IMR-90 (cell line): ENCODE measurements at regions not wholly inside any gene's neighbourhood (a gene's known extent, or its start where the extent isn't known, plus 50 kb on each side); places are given as distances from the start of the nearest gene placed in this dataset.

ENCODE experiments used
- FOS ChIP-seq: fragments of 150-350 bp; IDR thresholded peaks from 2 replicates; pipeline ENCODE4 v1.6.1; 2016; ENCODE audit warnings: low read depth, low read length
- POLR2A ChIP-seq: IDR thresholded peaks from 2 replicates; pipeline ENCODE4 v1.6.1; 2012; ENCODE audit warnings: mild to moderate bottlenecking, low read depth, low read length
- RAD21 ChIP-seq: IDR thresholded peaks from 2 replicates; pipeline ENCODE4 v1.6.1; 2012; ENCODE audit warnings: low read length, improper control_type of control experiment
- SMC3 ChIP-seq: fragments of 150-350 bp; IDR thresholded peaks from 2 replicates; pipeline ENCODE4 v1.6.1; 2016; ENCODE audit warnings: low read depth, mild to moderate bottlenecking, antibody characterized with exemption, low read length, moderate library complexity
- TF ChIP-seq, protein P1 (sequence below): fragments of 150-350 bp; IDR thresholded peaks from 2 replicates; pipeline ENCODE4 v1.6.1; 2016; ENCODE audit warnings: low read depth, mild to moderate bottlenecking, low read length, moderate library complexity, borderline replicate concordance
- TF ChIP-seq, protein P2 (sequence below): conservative IDR thresholded peaks from 2 replicates; pipeline ENCODE4 v1.5.1; 2012; ENCODE audit warnings: mild to moderate bottlenecking, low read depth, low read length, improper control_type of control experiment
- TF ChIP-seq, protein P3 (sequence below): fragments of 150-350 bp; IDR thresholded peaks from 2 replicates; pipeline ENCODE4 v1.6.1; 2017; ENCODE audit warnings: mild to moderate bottlenecking, antibody characterized with exemption, low read length, low read depth

DNA sequence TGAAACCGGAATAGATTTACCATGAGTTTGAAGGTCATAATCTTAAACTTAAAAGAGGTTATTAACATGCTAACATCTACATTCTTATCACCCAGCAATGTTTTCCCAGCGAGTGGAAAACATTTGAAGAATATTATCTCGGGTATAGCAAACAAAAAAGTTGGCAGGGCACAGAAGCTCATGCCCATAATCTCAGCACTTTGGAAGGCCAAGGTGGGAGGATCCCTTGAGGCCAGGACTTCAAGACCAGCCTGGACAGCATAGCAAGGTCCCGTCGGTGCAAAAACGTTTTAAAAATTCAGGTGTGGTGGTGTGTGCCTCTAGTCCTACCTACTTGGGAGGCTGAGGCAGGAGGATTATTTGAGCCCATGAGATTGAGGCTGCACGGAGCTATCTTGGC is 213.5 kb downstream of the MANEA start:
- TF ChIP-seq RAD21 (no peak), POLR2A (no peak), SMC3 (no peak), FOS (no peak)
- TF ChIP-seq, protein P1, sequence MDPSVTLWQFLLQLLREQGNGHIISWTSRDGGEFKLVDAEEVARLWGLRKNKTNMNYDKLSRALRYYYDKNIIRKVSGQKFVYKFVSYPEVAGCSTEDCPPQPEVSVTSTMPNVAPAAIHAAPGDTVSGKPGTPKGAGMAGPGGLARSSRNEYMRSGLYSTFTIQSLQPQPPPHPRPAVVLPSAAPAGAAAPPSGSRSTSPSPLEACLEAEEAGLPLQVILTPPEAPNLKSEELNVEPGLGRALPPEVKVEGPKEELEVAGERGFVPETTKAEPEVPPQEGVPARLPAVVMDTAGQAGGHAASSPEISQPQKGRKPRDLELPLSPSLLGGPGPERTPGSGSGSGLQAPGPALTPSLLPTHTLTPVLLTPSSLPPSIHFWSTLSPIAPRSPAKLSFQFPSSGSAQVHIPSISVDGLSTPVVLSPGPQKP = no peak
- TF ChIP-seq, protein P2, sequence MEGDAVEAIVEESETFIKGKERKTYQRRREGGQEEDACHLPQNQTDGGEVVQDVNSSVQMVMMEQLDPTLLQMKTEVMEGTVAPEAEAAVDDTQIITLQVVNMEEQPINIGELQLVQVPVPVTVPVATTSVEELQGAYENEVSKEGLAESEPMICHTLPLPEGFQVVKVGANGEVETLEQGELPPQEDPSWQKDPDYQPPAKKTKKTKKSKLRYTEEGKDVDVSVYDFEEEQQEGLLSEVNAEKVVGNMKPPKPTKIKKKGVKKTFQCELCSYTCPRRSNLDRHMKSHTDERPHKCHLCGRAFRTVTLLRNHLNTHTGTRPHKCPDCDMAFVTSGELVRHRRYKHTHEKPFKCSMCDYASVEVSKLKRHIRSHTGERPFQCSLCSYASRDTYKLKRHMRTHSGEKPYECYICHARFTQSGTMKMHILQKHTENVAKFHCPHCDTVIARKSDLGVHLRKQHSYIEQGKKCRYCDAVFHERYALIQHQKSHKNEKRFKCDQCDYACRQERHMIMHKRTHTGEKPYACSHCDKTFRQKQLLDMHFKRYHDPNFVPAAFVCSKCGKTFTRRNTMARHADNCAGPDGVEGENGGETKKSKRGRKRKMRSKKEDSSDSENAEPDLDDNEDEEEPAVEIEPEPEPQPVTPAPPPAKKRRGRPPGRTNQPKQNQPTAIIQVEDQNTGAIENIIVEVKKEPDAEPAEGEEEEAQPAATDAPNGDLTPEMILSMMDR = no peak
- TF ChIP-seq, protein P3, sequence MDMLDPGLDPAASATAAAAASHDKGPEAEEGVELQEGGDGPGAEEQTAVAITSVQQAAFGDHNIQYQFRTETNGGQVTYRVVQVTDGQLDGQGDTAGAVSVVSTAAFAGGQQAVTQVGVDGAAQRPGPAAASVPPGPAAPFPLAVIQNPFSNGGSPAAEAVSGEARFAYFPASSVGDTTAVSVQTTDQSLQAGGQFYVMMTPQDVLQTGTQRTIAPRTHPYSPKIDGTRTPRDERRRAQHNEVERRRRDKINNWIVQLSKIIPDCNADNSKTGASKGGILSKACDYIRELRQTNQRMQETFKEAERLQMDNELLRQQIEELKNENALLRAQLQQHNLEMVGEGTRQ = no peak
